A673 (cell line): ENCODE measurements at regions not wholly inside any gene's neighbourhood (a gene's known extent, or its start where the extent isn't known, plus 50 kb on each side); places are given as distances from the start of the nearest gene placed in this dataset.

Experiments used
- EZH2 ChIP-seq: fragments of 200-600 bp; sonication (generic); IDR thresholded peaks from 2 replicates; pipeline ENCODE4 v1.6.1; 2017; ENCODE audit warnings: borderline replicate concordance, low read depth, mild to moderate bottlenecking, mixed read lengths, antibody characterized with exemption, low read length; ENCODE audit not compliant: poor library complexity, severe bottlenecking
- TF ChIP-seq, protein P1 (sequence below): fragments of 300-800, 200-600 bp; sonication (generic); conservative IDR thresholded peaks from 2 replicates; pipeline ENCODE4 v1.5.1; 2017; ENCODE audit warnings: low read depth, mild to moderate bottlenecking, antibody characterized with exemption, low read length, moderate library complexity, mixed read lengths

GRCh38 chr4:28006021-28006420 lies 1145.4 kb downstream of the STIM2 start:
- TF ChIP-seq, protein P1, sequence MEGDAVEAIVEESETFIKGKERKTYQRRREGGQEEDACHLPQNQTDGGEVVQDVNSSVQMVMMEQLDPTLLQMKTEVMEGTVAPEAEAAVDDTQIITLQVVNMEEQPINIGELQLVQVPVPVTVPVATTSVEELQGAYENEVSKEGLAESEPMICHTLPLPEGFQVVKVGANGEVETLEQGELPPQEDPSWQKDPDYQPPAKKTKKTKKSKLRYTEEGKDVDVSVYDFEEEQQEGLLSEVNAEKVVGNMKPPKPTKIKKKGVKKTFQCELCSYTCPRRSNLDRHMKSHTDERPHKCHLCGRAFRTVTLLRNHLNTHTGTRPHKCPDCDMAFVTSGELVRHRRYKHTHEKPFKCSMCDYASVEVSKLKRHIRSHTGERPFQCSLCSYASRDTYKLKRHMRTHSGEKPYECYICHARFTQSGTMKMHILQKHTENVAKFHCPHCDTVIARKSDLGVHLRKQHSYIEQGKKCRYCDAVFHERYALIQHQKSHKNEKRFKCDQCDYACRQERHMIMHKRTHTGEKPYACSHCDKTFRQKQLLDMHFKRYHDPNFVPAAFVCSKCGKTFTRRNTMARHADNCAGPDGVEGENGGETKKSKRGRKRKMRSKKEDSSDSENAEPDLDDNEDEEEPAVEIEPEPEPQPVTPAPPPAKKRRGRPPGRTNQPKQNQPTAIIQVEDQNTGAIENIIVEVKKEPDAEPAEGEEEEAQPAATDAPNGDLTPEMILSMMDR = no peak
- no peak for TF ChIP-seq EZH2
